Nephron (organoid): ENCODE measurements at regions not wholly inside any gene's neighbourhood (a gene's known extent, or its start where the extent isn't known, plus 50 kb on each side); places are given as distances from the start of the nearest gene placed in this dataset.

Experiments used
- H3K27ac Mint-ChIP-seq, 3 experiments: 2 replicates each; pipeline ENCODE4 v1.8.0; 2020; ENCODE audit warnings: mixed read lengths in 3 of 3, mild to moderate bottlenecking in 2 of 3, moderate library complexity in 1 of 3
- H3K27me3 Mint-ChIP-seq: 2 replicates; pipeline ENCODE4 v1.8.0; 2021; ENCODE audit warnings: low read depth, mild to moderate bottlenecking, moderate library complexity, mixed read lengths
- H3K36me3 Mint-ChIP-seq: 2 replicates; pipeline ENCODE4 v1.8.0; 2020; ENCODE audit warnings: low read depth, mixed read lengths
- H3K4me1 Mint-ChIP-seq: 2 replicates; pipeline ENCODE4 v1.8.0; 2020; ENCODE audit warnings: mixed read lengths
- H3K4me3 Mint-ChIP-seq, 3 experiments: 2 replicates each; pipeline ENCODE4 v1.8.0; 2020; ENCODE audit warnings: mild to moderate bottlenecking in 3 of 3, mixed read lengths in 3 of 3, moderate library complexity in 2 of 3
- H3K9me3 Mint-ChIP-seq: 2 replicates; pipeline ENCODE4 v1.8.0; 2020; ENCODE audit warnings: mixed read lengths
- CTCF ChIP-seq, 3 experiments: fragments of 200-600 bp; sonication (generic); IDR thresholded peaks; one replicate each; pipeline ENCODE4 v1.5.0; 2021; ENCODE audit warnings: antibody characterized with exemption in 3 of 3; ENCODE audit not compliant: unreplicated experiment in 3 of 3

DNA sequence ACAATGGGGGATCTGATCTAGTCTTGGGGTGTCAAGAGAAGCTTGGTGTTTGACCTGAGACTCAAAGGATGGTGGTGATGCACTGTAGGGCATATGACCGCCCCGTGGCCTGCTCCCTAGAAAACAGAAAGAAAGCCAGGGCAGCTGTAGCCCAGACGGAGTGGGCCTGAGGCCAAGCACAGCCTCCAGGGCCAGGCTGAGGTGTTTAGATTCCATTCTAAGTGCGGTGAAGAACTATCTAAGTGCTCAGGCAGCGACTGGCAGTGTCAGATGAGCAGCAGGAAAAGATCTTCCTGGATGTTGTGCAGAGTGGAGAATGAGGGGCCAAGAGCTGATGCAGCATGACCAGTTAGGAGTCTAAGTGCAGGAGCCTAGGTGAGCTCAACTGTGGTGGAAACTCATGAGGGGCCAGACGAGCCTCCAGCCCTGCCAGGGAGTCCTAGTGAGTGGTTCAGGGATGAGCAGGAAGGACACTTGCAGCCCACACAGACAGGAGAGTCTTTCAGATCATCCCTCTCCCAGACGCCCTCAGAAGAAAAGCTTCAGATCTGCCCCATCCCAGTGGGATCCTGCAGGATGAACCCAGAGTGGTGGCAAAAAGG, 314.2 kb upstream of the CCL2 start:
- Mint-ChIP-seq H3K27ac (no peak overlapping the region), H3K9me3 (no peaks in the 10 kb centered on the region), H3K36me3 (no peaks in the 10 kb centered on the region), H3K27me3 (peaks cover 22% of the 10 kb centered on the region), H3K4me1 (peaks cover 28% of the 10 kb centered on the region), H3K4me3 (peak overlapping the region in 1 of 3 experiments; percentile 11)
- no peak for TF ChIP-seq CTCF (IDR thresholded peaks at IDR 0.05; ENCODE audit: unreplicated experiment in 3 of 3)

- Mint-ChIP-seq H3K4me3 (no peak overlapping the region), H3K4me1 (peaks cover 28% of the 10 kb centered on the region), H3K36me3 (no peaks in the 10 kb centered on the region), H3K27me3 (peaks cover 26% of the 10 kb centered on the region), H3K27ac (no peak overlapping the region), H3K9me3 (no peaks in the 10 kb centered on the region)
- TF ChIP-seq CTCF (IDR thresholded peaks at IDR 0.05; ENCODE audit: unreplicated experiment in 3 of 3) = no peak
Measured at GRCh38 chr17:33941744-33942143, 313.3 kb upstream of the CCL2 start.

DNA sequence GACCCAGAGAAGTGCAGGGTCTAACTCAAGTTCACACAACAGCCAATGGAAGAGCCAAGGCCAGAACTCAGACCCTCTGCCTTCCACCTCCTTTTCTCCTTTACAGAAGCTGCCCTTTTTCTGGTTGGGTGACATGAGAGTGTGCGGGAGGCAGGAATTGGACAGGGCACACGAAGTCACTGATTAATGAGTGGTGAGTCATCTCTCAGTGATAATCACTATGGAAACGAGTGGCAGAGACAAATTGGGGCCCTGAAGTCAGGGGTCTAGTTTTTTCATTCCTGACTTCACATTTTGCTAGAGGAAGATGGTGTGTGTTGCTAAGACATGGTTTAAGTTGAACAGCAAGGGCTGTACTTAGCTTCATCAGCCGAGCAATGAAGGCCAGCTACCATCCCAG, 312.7 kb upstream of the CCL2 start:
- Mint-ChIP-seq H3K4me3 (no peak overlapping the region), H3K27ac (no peak overlapping the region), H3K36me3 (no peaks in the 10 kb centered on the region), H3K9me3 (no peaks in the 10 kb centered on the region), H3K27me3 (peaks cover 24% of the 10 kb centered on the region), H3K4me1 (peaks cover 28% of the 10 kb centered on the region)
- TF ChIP-seq CTCF (IDR thresholded peaks at IDR 0.05; ENCODE audit: unreplicated experiment in 3 of 3) = no peak

DNA sequence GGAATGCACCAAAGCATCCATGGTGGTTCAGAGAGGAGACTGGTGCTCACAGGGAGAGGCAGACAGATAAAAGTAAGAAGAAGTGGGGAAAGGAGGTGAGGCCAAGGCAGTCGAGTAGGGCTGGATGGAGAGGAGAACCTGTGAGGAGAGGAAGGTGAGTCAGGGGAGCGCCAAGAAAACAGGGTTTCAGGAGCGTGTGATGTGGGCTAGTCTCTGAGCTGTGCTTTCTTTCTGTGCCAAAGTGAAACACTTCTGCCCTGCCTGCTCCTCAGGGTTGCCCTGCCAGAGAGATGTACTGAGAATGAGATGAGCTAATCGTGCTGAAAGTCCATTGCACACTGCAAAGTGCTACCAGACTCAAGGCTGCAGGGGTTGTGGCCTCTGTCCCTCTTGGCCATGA, 310.7 kb upstream of the CCL2 start:
- Mint-ChIP-seq H3K4me3 (no peak overlapping the region), H3K27me3 (peaks cover 22% of the 10 kb centered on the region), H3K4me1 (peaks cover 28% of the 10 kb centered on the region), H3K27ac (no peak overlapping the region), H3K36me3 (no peaks in the 10 kb centered on the region), H3K9me3 (no peaks in the 10 kb centered on the region)
- TF ChIP-seq CTCF (IDR thresholded peaks at IDR 0.05; ENCODE audit: unreplicated experiment in 3 of 3) = no peak

DNA sequence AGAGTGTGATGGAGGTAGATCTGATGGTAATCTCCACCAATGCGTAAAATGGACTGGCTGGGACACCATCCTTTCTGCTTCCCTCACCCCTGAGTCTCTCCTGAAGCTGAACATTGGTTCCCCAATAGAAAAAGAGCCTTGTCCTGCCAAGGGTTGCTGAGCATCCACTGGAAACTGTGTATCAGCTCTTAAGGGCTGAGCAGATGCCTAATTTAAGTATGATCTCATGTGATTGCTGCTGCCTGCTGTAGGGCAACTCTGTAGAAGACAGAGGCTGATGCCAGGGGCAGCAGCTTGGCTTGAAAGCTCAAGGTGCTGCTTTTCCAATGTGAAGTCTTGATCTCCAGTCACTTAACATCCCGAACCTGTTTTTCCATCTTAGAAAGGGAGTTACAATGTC, 310.3 kb upstream of the CCL2 start:
- Mint-ChIP-seq H3K9me3 (no peaks in the 10 kb centered on the region), H3K36me3 (no peaks in the 10 kb centered on the region), H3K27me3 (peaks cover 22% of the 10 kb centered on the region), H3K4me1 (peaks cover 28% of the 10 kb centered on the region), H3K27ac (no peak overlapping the region), H3K4me3 (no peak overlapping the region)
- no peak for TF ChIP-seq CTCF (IDR thresholded peaks at IDR 0.05; ENCODE audit: unreplicated experiment in 3 of 3)
